NCI-H128 (cell line): ENCODE measurements at regions not wholly inside any gene's neighbourhood (a gene's known extent, or its start where the extent isn't known, plus 50 kb on each side); places are given as distances from the start of the nearest gene placed in this dataset.
"Not testable (repeated sequence)": the region's sequence is repeated elsewhere in the genome, so short reads cannot be mapped to it uniquely, and the experiment has no call there.

Experiments used
- DNase-seq: peaks from one replicate; lab custom pipeline; 2025; ENCODE audit not compliant: unreplicated experiment; lab: John Stamatoyannopoulos, UW

GRCh38 chr2:160550048-160550447, 56.4 kb upstream of the RBMS1 start:
- no peak for DNase-seq

GRCh38 chr2:160551259-160551658, 57.7 kb upstream of the RBMS1 start:
- no peak for DNase-seq

- DNase-seq = no peak
Measured at GRCh38 chr2:160555420-160556071, 61.9 kb upstream of the RBMS1 start.

- DNase-seq = no peak
Measured at GRCh38 chr2:160557903-160558302, 64.3 kb upstream of the RBMS1 start.

GRCh38 chr2:160558531-160558930, 64.9 kb upstream of the RBMS1 start:
- DNase-seq = no peak

- no peak for DNase-seq
Measured at GRCh38 chr2:160561551-160562295, 68.1 kb upstream of the RBMS1 start.

GRCh38 chr2:160562730-160563129, 69.1 kb upstream of the RBMS1 start:
- DNase-seq = no peak

GRCh38 chr2:160564591-160564990, 71.0 kb upstream of the RBMS1 start:
- DNase-seq = no peak

GRCh38 chr2:160565099-160565845, 71.7 kb upstream of the RBMS1 start:
- no peak for DNase-seq

- no peak for DNase-seq
Measured at GRCh38 chr2:160566717-160567116, 73.1 kb upstream of the RBMS1 start.

GRCh38 chr2:160568856-160569255, 75.2 kb upstream of the RBMS1 start:
- no peak for DNase-seq

- DNase-seq = no peak
Measured at GRCh38 chr2:160570376-160570775, 76.8 kb upstream of the RBMS1 start.

- no peak for DNase-seq
Measured at GRCh38 chr2:160574468-160575140, 81.0 kb upstream of the RBMS1 start.

GRCh38 chr2:160575368-160575767, 81.8 kb upstream of the RBMS1 start:
- DNase-seq = no peak

- no peak for DNase-seq
Measured at GRCh38 chr2:160576054-160576499, 82.5 kb upstream of the RBMS1 start.

GRCh38 chr2:160577081-160577480, 83.5 kb upstream of the RBMS1 start:
- DNase-seq = not testable (repeated sequence)

- no peak for DNase-seq
Measured at GRCh38 chr2:160581035-160581434, 87.4 kb upstream of the RBMS1 start.

- DNase-seq = no peak
Measured at GRCh38 chr2:160581448-160581847, 87.8 kb upstream of the RBMS1 start.

GRCh38 chr2:160582081-160582480, 88.5 kb upstream of the RBMS1 start:
- no peak for DNase-seq

GRCh38 chr2:160582490-160583145, 89.0 kb upstream of the RBMS1 start:
- DNase-seq = no peak

GRCh38 chr2:160583146-160583535, 89.5 kb upstream of the RBMS1 start:
- DNase-seq = no peak
